ENCODE measurements at regions not wholly inside any gene's neighbourhood (a gene's known extent, or its start where the extent isn't known, plus 50 kb on each side); places are given as distances from the start of the nearest gene placed in this dataset.
"Not testable (repeated sequence)": the region's sequence is repeated elsewhere in the genome, so short reads cannot be mapped to it uniquely, and the experiment has no call there.

- no peak for TF ChIP-seq CTCF (IDR thresholded peaks at IDR 0.05; ENCODE audit: borderline replicate concordance, extremely low read depth, insufficient read depth)
- Histone ChIP-seq H3K9me3 (ENCODE audit: control insufficient read depth in 2 of 3, insufficient read depth in 1 of 3, low read length in 3 of 3) (no peaks in the 10 kb centered on the region), H3K36me3 (ENCODE audit: control insufficient read depth in 2 of 3, insufficient read depth in 3 of 3, low read length in 3 of 3) (no peaks in the 10 kb centered on the region), H3K4me1 (ENCODE audit: control insufficient read depth in 2 of 3, insufficient read depth in 2 of 3, low read depth in 1 of 3, low read length in 3 of 3) (no peaks in the 10 kb centered on the region), H3K9ac (ENCODE audit: low read length in 3 of 3) (no peak overlapping the region), H3K27ac (ENCODE audit: low read depth in 2 of 2, low read length in 2 of 2) (no peak overlapping the region), H3K27me3 (ENCODE audit: control insufficient read depth, insufficient read depth, low read length) (no peaks in the 10 kb centered on the region), H3K4me3 (ENCODE audit: low read length in 3 of 3) (no peak overlapping the region)
- DNase-seq (no peak), FAIRE-seq (no peak)
- intact Hi-C loops (cut with DNase I): no loop called here
Observed at GRCh38 chr12:88681271-88681670, 101.0 kb upstream of the KITLG start.

GRCh38 chr12:88677464-88677863, 97.2 kb upstream of the KITLG start:
- Histone ChIP-seq H3K27ac (ENCODE audit: low read depth in 2 of 2, low read length in 2 of 2) (no peak overlapping the region), H3K9me3 (ENCODE audit: control insufficient read depth in 2 of 3, insufficient read depth in 1 of 3, low read length in 3 of 3) (no peaks in the 10 kb centered on the region), H3K27me3 (ENCODE audit: control insufficient read depth, insufficient read depth, low read length) (no peaks in the 10 kb centered on the region), H3K4me3 (ENCODE audit: low read length in 3 of 3) (no peak overlapping the region), H3K4me1 (ENCODE audit: control insufficient read depth in 2 of 3, insufficient read depth in 2 of 3, low read depth in 1 of 3, low read length in 3 of 3) (no peaks in the 10 kb centered on the region), H3K9ac (ENCODE audit: low read length in 3 of 3) (no peak overlapping the region), H3K36me3 (ENCODE audit: control insufficient read depth in 2 of 3, insufficient read depth in 3 of 3, low read length in 3 of 3) (no peaks in the 10 kb centered on the region)
- no peak for TF ChIP-seq CTCF (IDR thresholded peaks at IDR 0.05; ENCODE audit: borderline replicate concordance, extremely low read depth, insufficient read depth)
- DNase-seq (no peak), FAIRE-seq (no peak)
- intact Hi-C loops (cut with DNase I): no loop called here

- H3K9ac ChIP-seq (ENCODE audit: low read length in 3 of 3); H3K9me3 ChIP-seq (ENCODE audit: control insufficient read depth in 2 of 3, insufficient read depth in 1 of 3, low read length in 3 of 3); H3K4me3 ChIP-seq (ENCODE audit: low read length in 3 of 3); H3K36me3 ChIP-seq (ENCODE audit: control insufficient read depth in 2 of 3, insufficient read depth in 3 of 3, low read length in 3 of 3); H3K4me1 ChIP-seq (ENCODE audit: control insufficient read depth in 2 of 3, insufficient read depth in 2 of 3, low read depth in 1 of 3, low read length in 3 of 3); H3K27ac ChIP-seq (ENCODE audit: low read depth in 2 of 2, low read length in 2 of 2); H3K27me3 ChIP-seq (ENCODE audit: control insufficient read depth, insufficient read depth, low read length); FAIRE-seq; DNase-seq; intact Hi-C loops (cut with DNase I): not testable (repeated sequence)
Observed at GRCh38 chr12:88667615-88668014, 87.3 kb upstream of the KITLG start.

GRCh38 chr12:88665071-88665470, 84.8 kb upstream of the KITLG start:
- Histone ChIP-seq H3K27ac (ENCODE audit: low read depth in 2 of 2, low read length in 2 of 2) (no peak overlapping the region), H3K9me3 (ENCODE audit: control insufficient read depth in 2 of 3, insufficient read depth in 1 of 3, low read length in 3 of 3) (no peaks in the 10 kb centered on the region), H3K4me3 (ENCODE audit: low read length in 3 of 3) (no peak overlapping the region), H3K36me3 (ENCODE audit: control insufficient read depth in 2 of 3, insufficient read depth in 3 of 3, low read length in 3 of 3) (no peaks in the 10 kb centered on the region), H3K27me3 (ENCODE audit: control insufficient read depth, insufficient read depth, low read length) (no peaks in the 10 kb centered on the region), H3K9ac (ENCODE audit: low read length in 3 of 3) (no peak overlapping the region), H3K4me1 (ENCODE audit: control insufficient read depth in 2 of 3, insufficient read depth in 2 of 3, low read depth in 1 of 3, low read length in 3 of 3) (no peaks in the 10 kb centered on the region)
- TF ChIP-seq CTCF (IDR thresholded peaks at IDR 0.05; ENCODE audit: borderline replicate concordance, extremely low read depth, insufficient read depth): no peak
- DNase-seq (no peak), FAIRE-seq (no peak)
- intact Hi-C loops (cut with DNase I): no loop called here

Measured in kidney (tissue), 13 donors.